Stimulated activated CD4-positive, alpha-beta T cell treated with anti-CD3 and anti-CD28 coated beads, TNF-alpha, amount 100 ng/mL, for 24 hours (primary cell): ENCODE measurements at regions not wholly inside any gene's neighbourhood (a gene's known extent, or its start where the extent isn't known, plus 50 kb on each side); places are given as distances from the start of the nearest gene placed in this dataset.
"Not testable (repeated sequence)": the region's sequence is repeated elsewhere in the genome, so short reads cannot be mapped to it uniquely, and the experiment has no call there.

Experiments
- DNase-seq, 3 experiments: peaks; one replicate each; pipeline ENCODE4 v3.0.0-alpha.2; 2020; ENCODE audit warnings: low read depth in 3 of 3

DNA sequence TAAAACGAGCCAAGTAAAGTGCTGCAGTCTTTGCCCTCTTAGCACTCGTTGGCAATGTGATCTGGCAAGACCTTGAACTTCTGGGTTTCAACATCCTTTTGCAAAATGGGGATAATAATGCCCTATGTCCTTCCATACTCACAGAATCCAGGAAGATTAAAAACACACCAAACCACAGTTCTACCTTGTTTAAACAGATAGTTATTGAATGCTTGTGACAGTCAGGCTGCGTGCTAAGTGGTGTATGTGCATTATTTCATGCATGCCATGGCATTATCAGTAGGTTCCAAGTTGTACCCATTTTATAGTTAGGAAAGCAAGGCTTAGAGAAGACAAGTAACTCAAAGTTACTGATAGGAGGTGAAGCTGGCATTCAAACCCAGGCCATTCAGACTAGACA is 308.6 kb upstream of the PROX1 start:
- DNase-seq = no peak

DNA sequence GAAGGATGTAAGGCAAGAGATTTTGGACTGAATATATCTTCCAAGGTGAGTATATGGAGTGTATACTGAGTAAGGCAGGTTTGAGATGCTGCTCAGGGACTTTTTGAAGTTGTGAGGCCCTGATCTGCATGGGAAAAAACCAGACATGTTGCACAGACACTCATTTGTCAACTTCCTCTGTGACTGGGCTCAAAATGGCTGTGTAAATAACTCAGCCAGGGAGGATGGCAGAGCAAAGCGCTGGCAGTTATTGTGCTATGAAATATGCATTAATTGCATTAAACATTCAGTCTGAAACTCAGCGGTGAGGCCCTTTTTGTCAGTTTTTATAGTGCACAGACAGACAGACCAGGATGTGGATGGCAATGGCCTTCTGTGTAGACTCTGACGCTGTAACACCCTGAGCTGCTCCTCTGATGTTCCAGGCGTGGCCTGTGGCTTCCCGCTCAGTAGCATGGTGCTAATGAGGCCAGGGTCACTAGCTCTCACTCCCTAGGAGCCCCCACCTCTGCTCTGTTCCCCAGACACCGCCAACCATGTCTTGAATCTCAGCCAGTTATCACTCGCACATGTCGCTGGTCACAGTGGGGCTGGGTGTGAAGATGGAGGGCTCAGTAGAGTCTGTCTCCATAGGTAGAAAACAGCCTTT is 307.0 kb upstream of the PROX1 start:
- no peak for DNase-seq

DNA sequence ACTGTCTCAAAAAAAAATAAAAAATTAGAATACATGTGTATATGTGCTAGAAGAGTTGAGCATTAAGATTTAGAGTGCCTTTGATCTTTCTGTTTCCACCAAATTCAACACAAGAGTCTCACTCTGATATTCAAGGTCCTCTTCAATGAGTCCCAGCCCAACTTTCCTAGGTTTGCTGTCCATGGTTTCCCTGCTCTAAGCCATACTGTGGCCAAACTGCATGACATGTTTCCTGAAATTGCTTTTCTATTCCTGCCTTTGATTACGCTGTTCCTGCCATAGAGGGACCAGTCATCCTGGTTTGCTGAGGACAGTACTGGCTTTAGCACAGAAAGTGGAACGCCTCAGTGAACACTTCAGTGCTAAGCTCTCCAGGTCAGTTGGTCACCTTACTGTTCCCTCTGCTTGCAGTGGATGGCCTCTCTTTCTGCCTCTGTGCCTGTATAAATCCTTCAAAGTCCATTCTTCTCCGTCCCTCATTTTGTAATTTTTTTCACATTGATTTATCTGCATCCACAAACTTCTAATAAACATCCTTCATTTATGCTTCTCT is 305.9 kb upstream of the PROX1 start:
- DNase-seq = no peak

DNA sequence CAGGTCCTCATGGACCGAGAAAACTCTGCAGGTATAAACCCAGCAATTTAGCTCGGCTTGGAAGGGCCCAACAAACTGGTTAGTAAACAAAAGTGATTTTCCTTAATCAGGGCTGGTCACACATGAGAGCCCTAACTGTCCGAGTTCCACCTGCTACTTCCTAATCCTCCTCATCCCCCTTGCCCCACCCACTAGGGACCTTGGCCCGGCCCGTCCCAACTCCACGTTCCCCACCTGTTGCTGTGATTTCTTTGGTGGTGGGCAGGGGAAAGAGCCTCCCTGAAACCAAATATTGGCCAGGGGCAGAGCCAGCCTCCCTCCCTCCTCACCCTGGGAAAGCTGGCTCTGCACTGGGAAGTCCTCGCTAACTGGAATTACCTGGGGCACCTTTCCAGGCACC is 304.2 kb upstream of the PROX1 start:
- DNase-seq = no peak

GRCh38 chr1:213684454-213684853 is 303.3 kb upstream of the PROX1 start:
- no peak for DNase-seq

- no peak for DNase-seq
These were observed 301.7 kb upstream of the PROX1 start for GRCh38 chr1:213685992-213686582.

DNA sequence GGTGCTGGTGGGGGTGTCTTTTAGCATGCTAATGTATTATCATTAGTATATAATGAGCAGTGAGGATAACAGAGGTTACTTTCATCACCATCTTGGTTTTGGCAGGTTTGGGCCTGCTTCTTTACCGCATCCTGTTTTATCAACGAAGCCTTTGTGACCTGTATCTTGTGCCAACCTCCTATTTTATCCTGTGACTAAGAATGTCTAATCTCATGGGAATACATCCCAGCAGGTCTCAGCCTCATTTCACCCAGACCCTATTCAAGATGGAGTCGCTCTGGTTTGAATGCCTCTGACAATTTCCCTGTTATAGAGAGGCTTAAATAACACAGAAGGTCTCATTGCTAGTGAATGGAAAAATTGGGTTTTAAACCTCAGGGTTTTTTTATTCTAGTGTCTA is 300.8 kb upstream of the PROX1 start:
- no peak for DNase-seq

DNA sequence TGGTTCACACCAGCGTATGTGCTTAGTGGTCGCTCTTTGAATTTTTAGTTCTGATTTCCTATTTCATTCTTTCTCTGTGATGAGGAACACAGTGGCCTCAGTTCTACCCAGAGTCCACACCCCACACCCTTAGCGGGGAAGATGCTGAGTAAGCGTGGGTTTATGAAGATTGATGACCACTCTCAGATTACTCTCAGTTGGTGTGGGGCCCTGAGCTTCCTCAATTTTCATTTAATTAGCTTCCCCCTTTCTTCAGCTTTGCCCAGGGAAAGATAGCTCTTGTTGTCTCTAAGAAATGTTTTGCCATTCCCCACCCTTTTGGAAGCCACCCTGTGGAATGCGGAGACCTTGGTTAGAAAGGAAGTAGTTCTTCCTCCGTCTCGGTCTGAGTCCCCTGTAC is 299.9 kb upstream of the PROX1 start:
- DNase-seq = no peak

GRCh38 chr1:213688655-213689054 is 299.1 kb upstream of the PROX1 start:
- DNase-seq = no peak

- no peak for DNase-seq
These were observed 298.5 kb upstream of the PROX1 start for GRCh38 chr1:213689260-213689659.

DNA sequence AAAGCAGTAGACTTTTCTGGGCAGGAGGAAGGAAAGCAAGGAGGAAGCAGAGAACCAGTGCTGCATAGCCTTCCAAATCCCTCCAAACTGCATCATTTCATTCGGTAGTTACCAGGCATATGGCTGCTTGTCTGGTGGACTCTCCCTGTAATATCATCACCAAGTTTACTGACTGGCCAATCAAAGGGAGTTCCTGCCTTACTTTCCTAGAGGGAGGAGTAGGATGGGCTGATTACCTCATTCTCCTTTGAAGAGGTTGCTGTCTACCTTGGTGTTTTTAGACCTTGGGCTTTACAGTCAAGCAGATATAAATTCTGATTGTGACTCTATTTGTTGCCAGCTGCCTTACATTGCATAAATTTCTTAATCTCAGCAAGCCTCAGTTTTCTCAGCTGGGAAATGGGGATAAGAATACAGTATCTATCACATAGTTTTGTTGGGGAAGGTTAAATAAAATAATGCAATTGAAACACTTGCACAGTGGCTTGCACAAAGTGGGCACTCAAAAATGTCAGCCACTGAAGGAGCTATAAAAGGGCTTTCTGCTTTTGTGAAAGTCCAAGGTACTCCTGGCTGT is 297.3 kb upstream of the PROX1 start:
- DNase-seq = no peak

DNA sequence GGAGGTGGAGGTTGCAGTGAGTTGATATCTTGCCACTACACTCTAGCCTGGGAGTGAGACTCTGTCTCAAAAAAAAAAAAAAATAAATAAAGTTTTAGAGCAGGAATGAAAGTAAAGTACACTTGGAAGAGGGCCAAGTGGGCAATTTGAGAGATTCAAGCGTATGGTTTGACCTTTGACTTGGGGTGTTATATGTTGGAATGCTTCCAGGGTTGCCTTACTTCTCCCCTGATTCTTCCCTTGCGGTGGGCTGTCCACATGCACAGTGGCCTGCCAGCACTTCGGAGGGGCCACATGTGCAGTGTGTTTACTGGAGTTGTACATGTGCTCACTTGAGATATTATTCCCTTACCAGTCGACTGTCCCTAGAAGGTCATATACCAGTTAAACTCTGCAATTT is 295.5 kb upstream of the PROX1 start:
- no peak for DNase-seq

DNA sequence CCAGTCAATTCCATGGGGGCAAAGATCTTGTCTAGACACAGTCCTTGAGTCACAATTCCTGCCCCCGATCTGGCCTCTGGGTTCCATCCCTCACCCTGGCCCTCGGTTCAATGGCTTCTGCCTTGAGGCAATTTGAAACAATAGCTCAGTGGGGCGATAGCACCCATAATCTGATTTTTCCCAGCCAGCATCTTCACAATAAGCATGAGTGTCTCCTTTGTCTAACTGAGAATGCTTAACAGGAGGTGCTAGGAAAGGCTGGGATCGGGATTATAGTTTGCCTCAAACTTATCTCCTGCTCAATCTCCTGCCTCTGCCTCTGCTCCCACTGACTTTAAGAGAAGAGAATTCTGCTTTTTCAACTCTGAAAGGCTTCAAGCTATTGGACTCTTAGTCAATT is 293.9 kb upstream of the PROX1 start:
- no peak for DNase-seq

DNA sequence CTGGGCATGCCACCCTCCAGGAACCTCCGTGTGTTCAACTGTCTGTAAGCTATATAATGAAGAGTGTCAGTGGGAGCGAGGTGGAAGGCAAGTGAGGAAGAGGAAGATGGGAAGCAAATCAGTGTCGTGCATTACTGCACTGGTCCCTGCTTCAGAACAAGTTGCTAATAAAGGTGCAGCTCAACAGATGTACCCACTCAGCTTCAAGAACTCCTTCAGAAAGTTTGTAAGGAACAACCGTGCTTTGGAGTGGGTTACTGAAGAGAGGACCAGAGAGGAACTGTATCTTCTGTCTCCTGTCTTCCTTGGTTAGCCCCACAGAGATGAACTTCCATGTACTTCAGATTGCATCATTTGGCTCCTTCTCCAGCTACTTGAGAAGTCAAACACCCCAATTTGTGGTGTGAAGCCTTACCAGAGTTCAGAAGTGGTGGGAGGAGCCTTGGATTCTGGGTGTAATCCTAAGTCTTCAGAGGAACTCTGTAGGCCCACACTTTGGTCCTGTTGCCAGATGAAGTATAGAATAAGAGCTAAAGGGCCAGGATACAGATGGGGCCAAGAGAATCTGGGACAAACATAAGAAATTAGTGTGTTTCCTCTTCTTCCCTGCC is 290.5 kb upstream of the PROX1 start:
- DNase-seq = no peak

- DNase-seq = no peak
These were observed 289.6 kb upstream of the PROX1 start for GRCh38 chr1:213698092-213698702.

- no peak for DNase-seq
These were observed 285.1 kb upstream of the PROX1 start for GRCh38 chr1:213702703-213703102.

GRCh38 chr1:213704941-213705340 is 282.8 kb upstream of the PROX1 start:
- no peak for DNase-seq

- not testable (repeated sequence) for DNase-seq
These were observed 275.8 kb upstream of the PROX1 start for GRCh38 chr1:213711833-213712490.

DNA sequence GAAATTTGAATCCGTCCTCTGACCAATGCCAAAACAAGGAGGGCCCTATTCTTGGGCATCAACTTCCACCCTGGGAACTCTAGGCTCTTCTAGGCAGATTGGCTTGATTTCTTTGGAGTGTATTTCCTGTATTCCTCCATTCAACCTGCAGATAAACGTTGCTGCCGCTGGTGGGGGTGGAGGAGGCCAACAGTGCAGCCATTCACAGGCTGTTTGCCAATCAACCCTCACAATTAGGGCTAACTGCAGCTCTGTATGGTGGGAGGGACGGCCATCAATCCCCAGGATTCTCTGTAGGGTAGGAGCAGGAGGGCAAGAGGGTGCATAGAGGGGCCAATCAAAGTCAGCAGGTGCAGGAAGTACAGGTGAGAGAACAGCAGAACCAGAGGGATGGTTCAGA is 273.1 kb upstream of the PROX1 start:
- no peak for DNase-seq

DNA sequence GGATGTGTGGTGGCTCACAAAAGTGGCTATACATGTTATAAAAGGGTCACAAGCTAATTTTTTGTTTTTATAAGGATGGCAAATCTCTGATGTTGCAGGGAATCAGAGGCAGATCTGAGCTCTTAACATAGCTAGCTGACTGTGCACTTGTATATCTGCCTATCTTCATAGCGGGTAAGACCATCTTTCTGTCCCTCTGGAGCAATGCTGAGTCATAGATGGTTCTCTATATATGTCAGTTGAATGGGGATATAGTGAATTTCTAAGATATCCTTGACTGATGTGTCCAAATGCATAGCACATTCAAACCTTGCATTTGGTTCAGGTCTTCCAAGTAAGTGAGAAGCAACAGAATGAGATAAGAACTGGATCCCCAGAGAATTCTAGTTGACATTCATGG is 272.6 kb upstream of the PROX1 start:
- DNase-seq = no peak

GRCh38 chr1:213719462-213719861 is 268.3 kb upstream of the PROX1 start:
- no peak for DNase-seq

GRCh38 chr1:213720032-213720431 is 267.7 kb upstream of the PROX1 start:
- no peak for DNase-seq
